ENCODE measurements at regions not wholly inside any gene's neighbourhood (a gene's known extent, or its start where the extent isn't known, plus 50 kb on each side); places are given as distances from the start of the nearest gene placed in this dataset.

DNA sequence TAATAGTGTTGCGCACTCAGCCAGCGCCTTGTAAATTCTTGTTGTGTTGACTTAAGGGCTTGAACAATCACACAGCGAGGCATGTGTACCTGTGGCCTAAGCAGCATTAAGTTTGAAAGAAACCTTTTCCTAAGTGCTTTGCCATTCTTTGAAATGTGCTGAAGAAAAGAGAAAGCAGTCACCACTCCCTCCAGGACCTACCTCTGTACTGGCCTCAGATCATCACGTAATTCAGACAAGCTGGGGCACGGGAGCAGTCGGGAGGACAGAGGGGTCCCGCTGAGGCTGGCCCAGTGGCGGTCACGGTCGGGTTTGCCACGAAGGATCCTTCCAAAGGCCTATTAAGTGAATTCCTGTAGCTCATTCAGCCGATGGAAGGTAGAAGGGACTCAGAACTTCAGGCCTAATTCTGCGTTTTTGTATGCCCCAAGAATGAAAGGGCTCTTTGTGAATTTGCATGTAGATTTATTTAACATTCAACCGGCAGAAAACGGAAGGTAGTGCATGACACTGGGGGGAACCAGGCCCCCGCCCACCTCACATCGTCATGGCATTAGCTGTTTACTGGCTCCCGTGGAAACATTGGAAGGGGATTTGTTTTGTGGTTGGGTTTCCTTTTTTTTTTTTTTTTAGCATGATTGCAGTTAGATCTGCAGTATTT, 106.3 kb downstream of the TRAPPC11 start:
- WGBS, 2 experiments (ENCODE audit: extremely low coverage in 2 of 2, insufficient read length in 1 of 2) = no CpG with 5 or more reads among the region's 18 CpGs
- CTCF ChIA-PET = no interaction called here

More for the DNA sequence above, 106.3 kb downstream of the TRAPPC11 start:
- Histone ChIP-seq H2BK20ac (ENCODE audit: low read depth, low read length) (no peak overlapping the region), H4K20me1 (ENCODE audit: insufficient read depth, low read length) (no peaks in the 10 kb centered on the region), H2BK5ac (ENCODE audit: low read depth, low read length, poor library complexity, severe bottlenecking) (no peak overlapping the region), H3K9me3 (ENCODE audit: control insufficient read depth, insufficient read depth, low read length) (no peaks in the 10 kb centered on the region), H3K18ac (ENCODE audit: low read depth, low read length) (no peak overlapping the region), H3K79me1 (ENCODE audit: low read depth in 1 of 2, low read length in 2 of 2) (no peaks in the 10 kb centered on the region), H3K27me3 (ENCODE audit: control insufficient read depth, insufficient read depth, low read length) (peaks cover 3% of the 10 kb centered on the region; the same call in 1 of the 2 replicates), H3K36me3 (ENCODE audit: control insufficient read depth, insufficient read depth, low read length) (no peaks in the 10 kb centered on the region), H2BK120ac (ENCODE audit: low read depth, low read length) (no peak overlapping the region), H3K56ac (ENCODE audit: extremely low read depth, insufficient read depth, low read length) (no peak overlapping the region), H2AFZ (replicated peaks; ENCODE audit: low read length, poor library complexity) (no peak overlapping the region), H3K9ac (ENCODE audit: low read depth, low read length) (no peak overlapping the region), H3K4me1 (ENCODE audit: control insufficient read depth, insufficient read depth, low read length) (no peaks in the 10 kb centered on the region), H3K4me2 (ENCODE audit: low read depth, low read length) (no peak overlapping the region), H4K5ac (ENCODE audit: low read depth, low read length) (no peak overlapping the region), H3K14ac (replicated peaks; ENCODE audit: low read depth, low read length) (no peak overlapping the region), H3K4me3 (ENCODE audit: insufficient read depth, low read depth, low read length) (no peak overlapping the region), H4K91ac (ENCODE audit: insufficient read depth, low read depth, low read length) (no peak overlapping the region), H2AK9ac (replicated peaks; ENCODE audit: low read depth, low read length, poor library complexity) (peak overlapping the region; percentile 37), H3K4ac (ENCODE audit: low read depth, low read length) (no peak overlapping the region), H3K27ac (ENCODE audit: insufficient read depth, low read length) (no peak overlapping the region), H2AK5ac (ENCODE audit: low read depth, low read length) (no peak overlapping the region), H3K9me1 (ENCODE audit: insufficient read depth, low read length) (no peaks in the 10 kb centered on the region), H4K8ac (ENCODE audit: low read depth in 2 of 2, low read length in 2 of 2) (no peak overlapping the region), H2BK15ac (ENCODE audit: low read depth, low read length) (no peak overlapping the region), H3K23ac (ENCODE audit: low read depth, low read length) (no peak overlapping the region)
- in situ Hi-C loops (cut with MboI; ENCODE audit: low sequenced_read_pairs) (no loop called here), intact Hi-C loops (cut with micrococcal nuclease) (no loop called here), dilution Hi-C loops (cut with HindIII; ENCODE audit: low sequenced_read_pairs, unreplicated experiment) (no loop called here)
- no TSS peak for BruUV-seq (replicated peaks)
- DNase-seq (no peak), ATAC-seq (ENCODE audit: low read depth) (no peak)
- TF ChIP-seq, protein P1, sequence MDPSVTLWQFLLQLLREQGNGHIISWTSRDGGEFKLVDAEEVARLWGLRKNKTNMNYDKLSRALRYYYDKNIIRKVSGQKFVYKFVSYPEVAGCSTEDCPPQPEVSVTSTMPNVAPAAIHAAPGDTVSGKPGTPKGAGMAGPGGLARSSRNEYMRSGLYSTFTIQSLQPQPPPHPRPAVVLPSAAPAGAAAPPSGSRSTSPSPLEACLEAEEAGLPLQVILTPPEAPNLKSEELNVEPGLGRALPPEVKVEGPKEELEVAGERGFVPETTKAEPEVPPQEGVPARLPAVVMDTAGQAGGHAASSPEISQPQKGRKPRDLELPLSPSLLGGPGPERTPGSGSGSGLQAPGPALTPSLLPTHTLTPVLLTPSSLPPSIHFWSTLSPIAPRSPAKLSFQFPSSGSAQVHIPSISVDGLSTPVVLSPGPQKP (IDR thresholded peaks at IDR 0.05; ENCODE audit: borderline replicate concordance, low read depth, low read length) = no peak
- no peak for TF ChIP-seq RFX5 (IDR thresholded peaks at IDR 0.05; ENCODE audit: low read depth, low read length)
- TF ChIP-seq BHLHE40 (IDR thresholded peaks at IDR 0.05; ENCODE audit: low read depth, low read length) = no peak
- TF ChIP-seq NFE2L2 (IDR thresholded peaks at IDR 0.05; ENCODE audit: low read depth, low read length) = no peak
- TF ChIP-seq, protein P2, sequence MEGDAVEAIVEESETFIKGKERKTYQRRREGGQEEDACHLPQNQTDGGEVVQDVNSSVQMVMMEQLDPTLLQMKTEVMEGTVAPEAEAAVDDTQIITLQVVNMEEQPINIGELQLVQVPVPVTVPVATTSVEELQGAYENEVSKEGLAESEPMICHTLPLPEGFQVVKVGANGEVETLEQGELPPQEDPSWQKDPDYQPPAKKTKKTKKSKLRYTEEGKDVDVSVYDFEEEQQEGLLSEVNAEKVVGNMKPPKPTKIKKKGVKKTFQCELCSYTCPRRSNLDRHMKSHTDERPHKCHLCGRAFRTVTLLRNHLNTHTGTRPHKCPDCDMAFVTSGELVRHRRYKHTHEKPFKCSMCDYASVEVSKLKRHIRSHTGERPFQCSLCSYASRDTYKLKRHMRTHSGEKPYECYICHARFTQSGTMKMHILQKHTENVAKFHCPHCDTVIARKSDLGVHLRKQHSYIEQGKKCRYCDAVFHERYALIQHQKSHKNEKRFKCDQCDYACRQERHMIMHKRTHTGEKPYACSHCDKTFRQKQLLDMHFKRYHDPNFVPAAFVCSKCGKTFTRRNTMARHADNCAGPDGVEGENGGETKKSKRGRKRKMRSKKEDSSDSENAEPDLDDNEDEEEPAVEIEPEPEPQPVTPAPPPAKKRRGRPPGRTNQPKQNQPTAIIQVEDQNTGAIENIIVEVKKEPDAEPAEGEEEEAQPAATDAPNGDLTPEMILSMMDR (conservative IDR thresholded peaks at IDR 0.05; ENCODE audit: low read depth, low read length) = no peak
- TF ChIP-seq SMC3 (IDR thresholded peaks at IDR 0.05; ENCODE audit: low read depth, low read length) = no peak
- no peak for TF ChIP-seq MAFK (IDR thresholded peaks at IDR 0.05; ENCODE audit: low read depth, low read length)
- POLR2A ChIA-PET (ENCODE audit: unreplicated experiment) = no interaction called here
